NOMO-1 treated with DMSO at 0.1 percent for 48 hours (cell line): ENCODE measurements at regions not wholly inside any gene's neighbourhood (a gene's known extent, or its start where the extent isn't known, plus 50 kb on each side); places are given as distances from the start of the nearest gene placed in this dataset.

Experiments
- DNase-seq: peaks from one replicate; lab custom pipeline; 2025; ENCODE audit not compliant: unreplicated experiment; lab: John Stamatoyannopoulos, UW

DNA sequence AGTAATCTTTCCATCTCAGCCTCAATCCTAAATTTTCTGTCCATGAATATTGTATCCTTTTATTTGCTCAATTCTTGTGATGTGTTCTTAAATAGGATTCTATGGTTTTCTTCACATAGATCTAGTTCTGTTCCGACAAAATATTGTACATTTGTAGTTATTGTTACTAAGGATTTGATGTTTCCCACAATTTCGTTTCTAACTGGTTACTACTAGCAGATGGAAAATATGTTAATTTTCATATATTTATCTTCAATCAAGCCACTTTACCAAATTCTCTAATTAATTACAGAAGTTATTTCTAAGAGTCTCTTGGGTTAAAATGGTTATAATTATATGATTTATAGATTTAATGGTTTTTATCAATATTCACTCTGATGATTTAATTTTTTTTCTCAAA, 60.3 kb downstream of the SEC61B start:
- DNase-seq: no peak

DNA sequence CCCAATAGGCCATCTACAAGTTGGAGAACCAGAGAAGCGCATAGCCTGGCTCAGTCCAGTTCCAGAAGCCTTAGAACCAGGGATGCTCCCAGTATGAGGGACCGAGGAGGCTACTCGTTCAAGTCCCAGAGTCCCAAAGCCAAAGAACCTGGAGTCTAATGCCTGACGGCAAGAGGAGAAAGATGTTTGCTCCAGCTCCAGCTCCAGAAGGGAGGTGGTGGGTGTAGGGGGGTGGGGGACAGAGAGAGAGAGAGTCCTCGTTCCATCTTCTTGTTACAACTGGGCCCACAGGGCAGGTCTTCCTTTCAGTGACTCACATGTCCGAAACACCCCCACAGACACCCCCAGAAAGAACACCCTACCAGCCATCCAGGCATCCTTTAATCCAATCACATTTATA, 63.9 kb downstream of the SEC61B start:
- no peak for DNase-seq

DNA sequence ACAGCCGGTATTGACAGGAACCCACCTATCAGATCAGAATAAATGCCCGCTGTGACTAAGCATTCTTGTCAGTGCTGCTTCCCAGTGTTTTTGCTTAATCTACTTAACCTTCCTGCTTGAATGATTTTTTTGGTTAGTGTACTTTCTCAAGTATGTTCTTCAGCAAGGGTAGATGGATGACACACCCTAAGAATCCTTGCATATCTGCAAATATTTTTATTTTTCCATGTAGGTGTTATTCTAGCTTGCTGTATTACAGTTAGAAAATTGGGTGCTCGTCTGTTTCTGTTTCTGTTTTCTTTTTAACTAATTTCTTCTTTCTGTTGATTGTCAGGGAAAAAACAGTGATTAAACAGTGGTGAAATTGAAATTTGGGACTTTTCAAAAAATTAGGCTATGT, 64.5 kb downstream of the SEC61B start:
- no peak for DNase-seq

DNA sequence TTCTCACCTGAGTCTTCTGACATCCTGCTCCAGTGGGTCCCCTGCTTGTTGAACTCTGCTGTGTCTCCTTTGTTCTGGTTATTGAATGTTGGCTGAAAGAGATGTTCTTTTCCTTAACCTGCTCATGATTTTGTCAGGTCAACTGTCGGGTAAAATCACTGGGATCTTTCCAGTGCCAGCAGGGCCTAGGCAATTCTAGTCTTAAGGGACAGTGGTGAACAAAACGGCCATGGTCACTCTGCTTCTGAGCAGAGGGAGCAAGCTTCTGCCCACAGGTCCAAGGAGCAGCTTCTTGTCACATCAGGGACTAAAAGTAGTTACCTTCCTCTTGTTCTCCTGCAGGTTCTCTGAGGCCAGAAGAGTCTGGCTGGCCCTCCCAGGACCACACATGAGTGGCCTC, 65.6 kb downstream of the SEC61B start:
- DNase-seq: no peak

DNA sequence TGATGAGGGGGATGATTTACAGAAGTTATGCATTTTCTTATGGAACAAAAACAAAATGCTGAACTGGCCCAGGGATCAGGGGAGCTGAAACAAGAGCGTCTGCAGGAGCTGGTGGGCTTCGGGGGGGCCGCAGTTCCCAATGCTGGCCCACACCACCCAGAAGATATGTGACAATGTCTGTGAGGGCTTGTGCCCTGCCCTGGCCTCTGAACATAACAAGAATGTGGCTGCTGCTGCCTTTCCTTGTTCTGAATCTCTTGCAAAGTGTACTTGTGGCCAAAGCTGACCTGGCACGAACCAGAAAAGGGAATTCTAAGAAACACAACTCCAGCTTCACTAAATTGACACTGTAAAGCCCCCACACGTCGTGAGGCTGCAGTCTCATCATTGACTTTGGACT, 66.7 kb downstream of the SEC61B start:
- DNase-seq: no peak

DNA sequence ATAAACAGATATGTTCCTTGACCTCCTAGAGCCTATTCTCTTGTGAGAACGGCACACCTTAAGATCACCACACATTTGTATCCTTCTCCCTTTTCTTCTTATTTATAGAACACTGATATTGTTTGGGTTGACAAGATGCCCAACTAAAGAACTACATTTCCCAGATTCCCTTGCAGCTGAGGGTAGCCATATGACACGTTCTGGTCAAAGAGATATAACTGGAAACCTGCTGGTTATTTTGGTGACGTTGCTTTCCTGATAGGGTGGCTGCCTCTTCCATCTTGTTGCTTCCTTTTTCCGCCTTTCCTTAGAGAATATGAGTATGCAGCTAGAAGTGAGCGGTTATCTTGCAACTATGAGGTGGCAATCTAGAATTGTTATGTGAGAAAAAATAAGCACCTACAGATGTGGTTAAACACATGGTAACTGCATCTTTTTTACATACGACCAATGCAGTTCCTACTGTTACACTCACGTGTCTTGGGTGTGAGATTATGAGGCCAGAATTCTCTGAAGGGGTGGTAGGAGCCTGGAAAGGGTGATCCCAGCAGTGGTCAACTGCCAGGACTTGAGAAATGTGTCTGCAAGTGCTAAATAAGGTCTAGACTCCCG, 72.9 kb downstream of the SEC61B start:
- no peak for DNase-seq

DNA sequence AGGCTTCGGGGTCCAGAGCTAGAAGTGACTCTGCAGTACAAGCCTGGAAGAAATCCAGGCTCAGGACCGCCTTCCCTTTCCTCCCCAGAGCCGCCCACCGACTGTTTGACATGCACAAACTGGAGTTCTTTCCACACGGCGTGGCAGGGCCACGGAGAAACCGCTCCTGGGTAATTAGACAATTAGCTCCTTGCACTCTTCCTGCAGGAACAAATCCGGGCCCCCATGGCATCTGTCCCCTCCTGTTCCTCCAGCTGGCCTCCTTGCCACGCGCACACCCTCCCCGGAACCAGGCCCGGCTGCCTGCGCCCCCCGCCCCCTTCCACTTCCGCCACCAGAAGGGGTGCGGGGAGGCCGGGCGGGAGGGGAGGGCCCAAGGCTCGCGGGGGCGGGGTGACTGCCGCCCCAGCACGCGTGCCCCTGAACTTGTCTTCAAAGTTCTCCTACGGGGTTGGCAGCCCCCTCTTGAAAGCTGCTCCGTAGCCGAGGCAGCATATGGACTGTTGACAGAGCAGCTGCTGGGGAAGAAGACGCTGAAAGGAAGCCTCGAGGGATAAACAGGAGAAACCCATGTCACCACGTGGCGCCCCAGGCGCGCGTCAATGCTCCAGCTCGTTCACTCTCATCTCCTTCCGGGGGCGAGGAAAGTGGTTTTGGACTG, 74.3 kb downstream of the SEC61B start:
- no peak for DNase-seq

DNA sequence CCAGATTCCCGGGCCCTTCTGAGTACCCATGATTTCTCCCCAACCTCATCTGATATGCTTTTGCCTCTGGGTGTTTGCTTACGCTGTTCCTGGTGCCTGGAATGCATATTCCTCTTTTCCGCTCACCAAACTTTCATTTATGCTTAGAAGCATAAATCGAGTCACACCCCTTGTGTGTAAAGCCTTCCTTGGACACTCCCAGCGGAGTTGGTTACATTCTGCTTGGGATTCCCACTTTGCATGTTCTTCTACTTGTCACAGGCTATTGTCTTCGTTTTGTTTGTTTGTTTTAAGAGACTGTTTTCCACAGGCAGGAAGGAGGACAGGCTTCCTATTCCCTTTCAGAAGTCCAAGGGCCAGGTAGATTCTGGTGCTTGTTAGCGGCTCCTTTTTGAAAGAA, 76.5 kb downstream of the SEC61B start:
- DNase-seq: no peak

DNA sequence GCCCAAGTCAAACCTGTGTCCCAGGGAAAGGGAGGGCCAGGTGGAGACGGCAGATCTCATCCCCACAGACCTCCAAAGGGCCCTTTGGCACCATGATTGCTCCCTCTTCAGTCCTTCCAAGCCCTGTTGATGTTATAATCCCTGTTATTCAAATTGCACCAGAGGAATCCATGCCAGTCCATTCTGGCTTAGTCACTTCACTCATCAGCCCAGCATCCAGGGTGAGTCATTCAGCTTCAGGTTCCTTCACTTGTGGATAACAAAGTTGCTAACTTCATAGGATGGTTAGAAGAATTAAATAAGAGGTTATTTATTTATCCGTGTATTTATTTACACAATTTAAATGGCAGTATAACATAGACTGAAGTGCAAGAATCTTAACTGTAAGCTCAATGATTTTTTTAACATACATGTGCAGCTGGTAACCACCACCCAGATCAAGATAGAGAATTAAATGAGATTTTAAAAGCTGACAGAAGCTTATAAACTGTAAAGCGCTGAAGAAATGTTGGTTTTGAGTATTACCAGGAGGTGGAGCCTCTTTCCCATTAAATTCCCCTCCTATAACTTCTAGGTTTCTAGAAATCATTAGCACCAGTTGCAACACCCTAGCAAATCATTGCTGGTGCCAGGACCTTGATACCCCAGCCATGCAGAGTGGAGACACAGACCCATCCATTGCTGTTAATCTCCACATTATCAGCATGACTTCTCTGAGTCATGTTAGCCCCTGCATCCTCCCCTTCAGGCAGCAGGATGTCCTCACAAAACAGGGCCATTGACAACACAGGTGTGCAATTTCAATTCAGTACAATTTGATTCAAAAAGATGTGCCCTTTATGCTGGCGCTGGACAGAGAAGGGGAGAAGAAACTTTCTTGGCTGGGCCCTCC, 77.4 kb downstream of the SEC61B start:
- peak; percentile 53 for DNase-seq

DNA sequence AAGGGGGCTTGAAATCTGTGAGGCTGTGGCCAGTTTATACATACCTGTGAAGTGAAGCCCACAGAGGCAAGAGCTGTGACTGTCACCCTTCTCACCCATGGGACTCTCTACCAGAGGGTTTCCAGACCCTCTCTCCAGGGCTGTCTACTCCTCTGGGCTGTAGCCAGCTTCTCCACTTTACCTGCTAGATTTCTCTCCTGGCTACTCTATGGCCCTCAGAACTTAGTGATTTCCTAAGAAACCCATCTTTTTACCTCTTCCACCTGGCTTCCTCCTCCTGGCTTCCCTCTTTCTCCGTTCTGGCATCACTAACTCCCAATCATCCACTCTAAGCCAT, 78.0 kb downstream of the SEC61B start:
- no peak for DNase-seq

DNA sequence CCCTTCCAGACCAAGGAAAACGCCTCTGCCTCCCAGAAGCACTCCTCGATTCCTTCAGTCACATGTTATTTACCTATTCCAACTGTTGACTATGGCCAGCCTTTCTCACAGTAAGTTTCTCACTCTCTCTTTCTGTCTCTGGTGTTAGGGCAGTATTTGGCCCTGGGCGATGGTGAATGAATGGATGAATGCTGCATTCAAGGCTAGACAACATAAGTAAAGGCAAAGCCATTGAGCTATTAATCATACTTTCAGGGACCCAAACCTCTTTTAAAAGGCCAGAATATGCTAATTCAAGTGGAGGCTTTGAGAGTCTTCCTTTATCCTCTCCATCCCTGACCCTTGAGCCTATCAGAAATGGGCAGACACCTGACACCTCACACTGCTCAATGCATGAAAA, 78.5 kb downstream of the SEC61B start:
- no peak for DNase-seq

DNA sequence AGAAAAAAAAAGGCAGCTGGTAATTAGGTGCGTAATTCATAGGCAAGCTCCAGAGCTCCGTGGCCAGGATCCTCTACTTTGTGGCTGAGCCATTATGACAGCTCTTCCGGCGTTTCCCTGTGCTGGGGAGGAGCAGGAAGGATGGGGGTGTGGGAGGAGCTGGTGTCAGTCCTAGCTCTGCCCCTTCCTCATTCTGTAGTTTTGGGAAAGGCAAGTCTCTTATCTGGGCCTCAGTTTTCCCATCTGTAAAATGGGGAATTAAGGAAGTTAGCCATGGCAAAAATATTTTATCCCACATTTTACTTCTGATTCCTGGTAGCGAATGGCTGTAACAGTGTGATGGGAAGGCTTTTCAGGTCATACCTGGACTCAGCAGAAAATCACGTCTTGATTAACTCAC, 81.1 kb downstream of the SEC61B start:
- DNase-seq: peak; percentile 45

DNA sequence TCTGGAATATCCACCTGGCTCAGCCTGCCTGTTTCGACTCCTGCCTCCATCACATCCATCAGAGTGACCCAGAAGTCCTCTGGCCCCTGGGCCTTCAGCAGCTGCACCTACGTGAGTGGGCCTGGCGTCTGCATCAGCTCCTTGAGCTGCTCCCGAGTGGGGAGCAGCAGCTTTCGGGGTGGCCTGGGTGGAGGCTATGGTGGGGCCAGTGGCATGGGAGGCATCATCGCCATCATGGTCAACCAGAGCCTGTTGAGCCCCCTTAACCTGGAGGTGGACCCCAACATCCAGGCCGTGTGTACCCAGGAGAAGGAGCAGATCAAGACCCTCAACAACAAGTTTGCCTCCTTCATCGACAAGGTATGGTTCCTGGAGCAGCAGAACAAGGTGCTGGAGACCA, 83.0 kb downstream of the SEC61B start:
- no peak for DNase-seq

DNA sequence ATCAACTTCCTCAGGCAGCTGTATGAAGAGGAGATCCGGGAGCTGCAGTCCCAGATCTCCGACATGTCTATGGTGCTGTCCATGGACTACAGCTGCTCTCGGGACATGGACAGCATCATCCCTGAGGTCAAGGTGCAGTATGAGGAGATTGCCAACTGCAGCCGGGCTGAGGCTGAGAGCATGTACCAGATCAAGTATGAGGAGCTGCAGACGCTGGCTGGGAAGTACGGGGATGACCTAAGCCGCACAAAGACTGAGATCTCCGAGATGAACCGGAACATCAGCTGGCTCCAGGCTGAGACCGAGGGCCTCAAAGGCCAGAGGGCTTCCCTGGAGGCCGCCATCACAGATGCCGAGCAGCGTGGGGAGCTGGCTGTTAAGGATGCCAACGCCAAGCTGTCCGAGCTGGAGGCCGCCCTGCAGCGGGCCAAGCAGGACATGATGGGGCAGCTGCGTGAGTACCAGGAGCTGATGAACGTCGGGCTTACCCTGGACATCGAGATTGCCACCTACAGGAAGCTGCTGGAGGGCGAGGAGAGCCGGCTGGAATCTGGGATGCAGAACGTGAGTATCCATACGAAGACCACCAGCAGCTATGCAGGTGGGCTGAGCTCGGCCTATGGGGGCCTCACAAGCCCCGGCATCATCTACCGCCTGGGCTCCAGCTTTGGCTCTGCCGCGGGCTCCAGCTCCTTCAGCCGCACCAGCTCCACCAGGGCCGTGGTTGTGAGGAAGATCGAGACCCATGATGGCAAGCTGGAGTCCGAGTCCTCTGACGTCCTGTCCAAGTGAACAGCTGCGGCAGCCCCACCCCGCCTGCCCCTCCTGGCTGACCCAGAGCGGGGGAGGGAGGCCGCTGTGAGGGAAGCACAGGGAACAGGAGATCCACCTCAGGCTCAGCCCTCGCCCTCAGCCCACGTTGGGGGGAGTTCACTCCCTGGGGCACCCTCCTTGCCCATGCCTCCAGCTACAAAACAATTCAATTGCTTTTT, 84.0 kb downstream of the SEC61B start:
- DNase-seq: no peak

DNA sequence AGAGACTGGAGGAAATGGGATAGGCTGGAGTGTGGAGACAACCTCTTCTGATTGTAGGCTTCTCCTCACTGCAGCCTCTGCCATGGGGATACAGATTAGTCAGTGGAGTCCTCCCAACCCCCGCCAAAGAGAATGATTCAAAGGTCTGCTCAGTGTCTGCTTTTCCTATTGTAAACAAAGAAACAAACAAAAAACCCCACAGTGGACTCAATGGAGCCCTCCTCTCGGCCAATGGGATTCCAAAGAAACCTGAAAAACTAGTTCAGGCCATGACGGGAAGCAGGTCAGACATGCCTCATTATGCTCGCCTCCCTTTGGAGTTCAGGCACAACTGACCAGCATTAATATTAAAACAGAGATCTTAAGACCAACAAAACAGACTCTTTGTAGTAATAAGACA, 85.8 kb downstream of the SEC61B start:
- DNase-seq: no peak

DNA sequence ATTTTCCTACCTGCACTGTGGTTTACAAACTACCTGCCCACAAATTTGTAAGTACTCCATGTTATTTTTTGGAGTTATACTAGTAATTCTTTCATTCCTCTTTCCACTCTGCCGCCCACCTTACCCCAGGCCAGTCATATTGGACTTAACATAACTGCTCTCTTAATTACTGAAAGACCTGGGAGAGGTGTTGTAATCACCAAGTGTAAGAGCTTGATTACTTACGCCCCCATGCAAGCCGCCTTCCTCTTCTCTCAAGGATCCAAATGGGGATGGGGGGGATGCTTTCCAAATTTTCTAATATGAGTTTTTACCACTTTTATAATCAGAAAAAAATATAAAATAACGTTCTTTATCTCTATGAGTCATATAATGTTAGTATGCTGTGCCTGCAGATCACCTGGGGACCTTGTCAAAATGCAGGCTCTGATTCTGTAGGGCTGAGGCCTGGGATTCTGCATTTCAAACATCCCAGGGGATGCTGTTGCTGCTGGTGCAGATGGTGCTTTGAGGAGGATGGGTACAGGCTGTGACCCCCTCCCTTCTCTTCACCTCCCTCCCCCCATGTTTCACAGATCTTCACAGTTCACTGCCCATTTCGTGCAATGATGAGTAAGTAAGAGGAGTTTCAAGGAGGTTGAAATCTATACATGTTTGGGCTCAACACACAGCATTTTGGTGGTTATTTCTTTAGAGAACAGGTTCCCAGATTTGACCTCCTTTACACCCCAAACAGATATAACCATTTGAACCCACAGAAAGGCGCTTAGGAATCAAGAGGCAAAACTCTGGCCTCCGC, 87.3 kb downstream of the SEC61B start:
- no peak for DNase-seq

DNA sequence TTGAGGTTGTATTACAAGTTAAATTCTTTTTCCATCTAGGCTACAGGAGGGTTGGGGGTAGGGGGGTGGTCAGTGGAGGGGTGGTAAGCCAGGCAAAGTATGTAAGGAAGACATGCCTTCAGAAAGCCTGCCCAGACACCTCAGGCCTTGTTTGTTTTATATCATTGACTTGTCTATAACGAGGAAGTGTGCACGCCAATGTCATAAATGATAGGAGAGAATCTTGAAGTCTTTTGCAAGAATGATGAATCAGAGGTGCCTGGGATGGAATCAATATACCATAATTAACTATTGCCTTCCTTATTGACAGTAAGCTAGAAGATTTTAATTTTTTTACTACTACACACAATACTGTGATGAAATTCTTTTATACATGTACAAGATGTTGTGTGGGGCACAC, 90.7 kb downstream of the SEC61B start:
- DNase-seq: no peak

DNA sequence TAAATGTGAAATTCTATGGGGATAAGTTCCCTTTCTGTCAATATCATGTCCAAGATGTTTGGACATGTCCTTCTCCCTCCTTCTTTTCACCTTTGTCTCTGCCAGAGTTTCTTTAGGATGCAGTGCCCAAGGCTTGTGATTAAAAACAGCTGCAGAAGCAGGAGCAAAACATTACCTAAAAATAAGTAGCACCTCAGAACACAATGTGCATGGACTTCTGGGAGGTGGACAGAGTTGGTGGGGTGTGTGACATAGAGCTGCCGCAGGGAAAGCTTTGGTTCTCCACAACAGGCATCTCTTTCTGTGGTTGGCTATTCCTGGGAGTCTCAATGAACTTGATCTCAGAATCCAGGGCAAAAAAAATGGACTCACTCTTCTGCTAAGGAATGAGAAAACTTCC, 97.0 kb downstream of the SEC61B start:
- DNase-seq: no peak

DNA sequence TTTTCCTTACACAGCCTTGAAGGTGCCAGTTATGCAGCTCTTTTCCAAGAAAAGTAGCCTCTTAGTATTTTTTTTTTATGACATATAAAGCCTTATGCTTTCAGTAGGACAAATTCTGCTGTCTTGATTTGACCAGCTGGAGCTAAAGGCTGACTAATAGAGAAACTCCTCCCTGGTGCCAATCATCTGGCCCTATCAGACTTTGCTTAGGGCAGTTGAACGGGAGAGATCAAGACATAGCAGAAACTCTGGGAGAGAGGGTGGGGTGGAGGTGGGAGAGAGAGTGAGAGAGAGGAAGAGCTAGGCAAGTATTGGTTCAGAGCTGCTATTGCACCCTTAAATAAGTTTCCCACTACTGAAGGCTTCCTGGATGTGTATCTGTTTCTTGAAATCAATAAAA, 100.2 kb downstream of the SEC61B start:
- DNase-seq: no peak
